ENCODE measurements at regions not wholly inside any gene's neighbourhood (a gene's known extent, or its start where the extent isn't known, plus 50 kb on each side); places are given as distances from the start of the nearest gene placed in this dataset.
A peak's percentile ranks its signal among the peaks of the same experiment; 100 is the strongest.
"Not testable (repeated sequence)": the region's sequence is repeated elsewhere in the genome, so short reads cannot be mapped to it uniquely, and the experiment has no call there.

DNA sequence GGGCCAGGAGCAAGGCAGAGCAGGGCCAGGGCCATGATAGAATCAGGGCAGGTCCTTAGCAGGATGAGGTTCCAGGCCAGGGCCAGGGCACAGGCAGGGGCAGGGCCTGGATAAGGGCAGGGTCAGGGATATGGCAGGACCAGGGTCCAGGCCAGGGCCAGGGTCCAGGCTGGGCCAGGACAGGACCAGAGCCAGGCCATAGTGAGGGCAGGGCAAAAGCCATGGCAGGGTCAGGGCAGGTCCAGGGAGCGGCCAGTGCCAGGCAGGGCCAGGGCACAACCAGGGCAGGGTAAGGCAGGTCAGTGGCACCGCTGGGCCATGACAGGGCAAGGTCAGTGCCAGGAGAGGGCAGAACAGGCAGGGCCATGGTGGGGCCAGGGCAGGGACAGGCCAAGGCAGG is 152.2 kb downstream of the LIPI start:
- DNase-seq (ENCODE audit: low spot score) (no peak), ATAC-seq (ENCODE audit: low read depth) (no peak)
- peak overlapping the region; percentile 20 for H3K27ac ChIP-seq (ENCODE audit: poor library complexity, severe bottlenecking)
- TF ChIP-seq, protein P1, sequence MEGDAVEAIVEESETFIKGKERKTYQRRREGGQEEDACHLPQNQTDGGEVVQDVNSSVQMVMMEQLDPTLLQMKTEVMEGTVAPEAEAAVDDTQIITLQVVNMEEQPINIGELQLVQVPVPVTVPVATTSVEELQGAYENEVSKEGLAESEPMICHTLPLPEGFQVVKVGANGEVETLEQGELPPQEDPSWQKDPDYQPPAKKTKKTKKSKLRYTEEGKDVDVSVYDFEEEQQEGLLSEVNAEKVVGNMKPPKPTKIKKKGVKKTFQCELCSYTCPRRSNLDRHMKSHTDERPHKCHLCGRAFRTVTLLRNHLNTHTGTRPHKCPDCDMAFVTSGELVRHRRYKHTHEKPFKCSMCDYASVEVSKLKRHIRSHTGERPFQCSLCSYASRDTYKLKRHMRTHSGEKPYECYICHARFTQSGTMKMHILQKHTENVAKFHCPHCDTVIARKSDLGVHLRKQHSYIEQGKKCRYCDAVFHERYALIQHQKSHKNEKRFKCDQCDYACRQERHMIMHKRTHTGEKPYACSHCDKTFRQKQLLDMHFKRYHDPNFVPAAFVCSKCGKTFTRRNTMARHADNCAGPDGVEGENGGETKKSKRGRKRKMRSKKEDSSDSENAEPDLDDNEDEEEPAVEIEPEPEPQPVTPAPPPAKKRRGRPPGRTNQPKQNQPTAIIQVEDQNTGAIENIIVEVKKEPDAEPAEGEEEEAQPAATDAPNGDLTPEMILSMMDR (IDR thresholded peaks at IDR 0.05; ENCODE audit: poor library complexity, severe bottlenecking): no peak
- no peaks in the 10 kb centered on the region for H3K4me1 ChIP-seq (ENCODE audit: insufficient read depth, poor library complexity, severe bottlenecking)
- H3K36me3 ChIP-seq (ENCODE audit: low read depth): no peaks in the 10 kb centered on the region
- H3K9me3 ChIP-seq (ENCODE audit: severe bottlenecking): no peaks in the 10 kb centered on the region
- H3K27me3 ChIP-seq (ENCODE audit: insufficient read depth, poor library complexity, severe bottlenecking): no peaks in the 10 kb centered on the region
- H3K4me3 ChIP-seq (ENCODE audit: severe bottlenecking): no peak overlapping the region

DNA sequence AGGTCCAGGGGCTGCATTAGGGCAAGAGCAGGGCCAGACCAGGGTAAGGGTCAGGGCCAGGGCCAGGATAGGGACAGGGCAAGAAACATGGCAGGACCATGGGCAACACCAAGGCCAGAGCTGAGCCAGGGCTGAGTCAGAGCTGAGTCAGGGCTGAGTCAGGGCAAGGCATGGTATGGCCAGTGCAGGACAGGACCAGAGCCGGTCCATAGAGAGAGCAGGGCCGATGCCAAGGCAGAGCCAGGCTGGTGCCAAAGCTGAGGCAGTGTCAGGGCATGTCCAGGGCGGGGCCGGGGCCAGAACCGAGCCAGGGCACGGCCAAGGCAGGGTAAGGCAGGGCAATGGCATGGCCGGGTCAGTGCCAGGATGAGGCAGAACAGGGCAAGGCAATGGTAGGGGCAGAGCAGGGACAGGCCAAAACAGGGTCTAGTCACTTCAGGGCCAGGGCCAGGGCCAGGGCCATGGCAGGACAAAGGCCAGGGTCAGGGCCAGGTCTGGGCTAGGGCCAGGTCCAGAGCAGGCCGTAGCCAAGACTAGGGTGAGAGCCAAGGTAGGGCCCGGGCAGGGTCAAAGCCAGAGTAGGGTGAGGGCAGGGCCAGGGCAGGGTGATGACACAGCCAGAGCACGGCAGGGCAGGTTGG is 152.8 kb downstream of the LIPI start:
- H3K4me1 ChIP-seq (ENCODE audit: insufficient read depth, poor library complexity, severe bottlenecking); H3K9me3 ChIP-seq (ENCODE audit: severe bottlenecking); DNase-seq (ENCODE audit: low spot score); H3K4me3 ChIP-seq (ENCODE audit: severe bottlenecking); H3K27me3 ChIP-seq (ENCODE audit: insufficient read depth, poor library complexity, severe bottlenecking); H3K36me3 ChIP-seq (ENCODE audit: low read depth): not testable (repeated sequence)
- H3K27ac ChIP-seq (ENCODE audit: poor library complexity, severe bottlenecking): peak overlapping the region; percentile 20
- peak; percentile 86 for ATAC-seq (ENCODE audit: low read depth)

DNA sequence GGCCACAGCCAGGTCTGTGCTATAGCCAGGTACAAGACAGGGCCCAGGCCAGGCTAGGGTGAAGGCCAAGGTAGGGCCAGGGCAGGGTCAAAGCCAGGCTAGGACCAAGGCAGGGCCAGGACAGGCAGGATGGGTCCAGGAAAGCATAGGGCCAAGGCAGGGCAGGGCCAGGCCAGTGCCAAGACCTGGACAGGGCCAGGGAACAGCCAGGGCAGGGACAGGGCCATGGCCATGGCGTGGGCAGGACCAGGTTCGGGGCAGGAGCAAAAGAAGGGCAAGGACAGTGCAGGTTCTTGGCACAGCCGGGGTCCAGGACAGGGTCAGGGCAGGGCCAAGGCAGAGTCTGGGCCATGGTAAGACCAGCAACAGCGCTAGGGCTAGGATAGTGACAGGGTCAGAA is 153.4 kb downstream of the LIPI start:
- TF ChIP-seq, protein P1 (IDR thresholded peaks at IDR 0.05; ENCODE audit: poor library complexity, severe bottlenecking): no peak
- no peak for DNase-seq (ENCODE audit: low spot score)
- H3K9me3 ChIP-seq (ENCODE audit: severe bottlenecking): no peaks in the 10 kb centered on the region
- no peaks in the 10 kb centered on the region for H3K27me3 ChIP-seq (ENCODE audit: insufficient read depth, poor library complexity, severe bottlenecking)
- no peak overlapping the region for H3K4me3 ChIP-seq (ENCODE audit: severe bottlenecking)
- no peak for ATAC-seq (ENCODE audit: low read depth)
- H3K36me3 ChIP-seq (ENCODE audit: low read depth): no peaks in the 10 kb centered on the region
- H3K4me1 ChIP-seq (ENCODE audit: insufficient read depth, poor library complexity, severe bottlenecking): no peaks in the 10 kb centered on the region
- peak overlapping the region; percentile 20 for H3K27ac ChIP-seq (ENCODE audit: poor library complexity, severe bottlenecking)

DNA sequence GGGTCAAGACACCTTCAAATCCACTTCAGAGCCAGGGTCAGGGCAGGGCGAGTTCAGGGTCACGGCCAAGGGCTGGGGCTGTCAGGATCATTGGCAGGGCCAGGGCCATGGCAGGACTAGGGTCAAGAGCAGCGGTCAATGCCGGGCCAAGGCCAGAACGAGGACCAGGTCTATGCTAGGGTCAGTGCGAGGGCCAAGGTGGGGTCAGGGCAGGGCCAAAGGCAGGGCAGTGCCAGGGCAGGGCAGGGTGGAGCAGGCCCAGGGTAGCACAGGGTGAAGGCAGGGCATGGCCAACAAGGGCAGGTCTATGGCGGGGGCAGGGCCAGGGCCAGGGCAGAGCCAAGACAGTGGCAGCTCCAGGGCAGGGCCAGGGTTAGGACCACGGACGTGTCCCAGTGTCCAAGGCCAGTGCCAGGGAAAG is 154.0 kb downstream of the LIPI start:
- TF ChIP-seq, protein P1 (IDR thresholded peaks at IDR 0.05; ENCODE audit: poor library complexity, severe bottlenecking): no peak

DNA sequence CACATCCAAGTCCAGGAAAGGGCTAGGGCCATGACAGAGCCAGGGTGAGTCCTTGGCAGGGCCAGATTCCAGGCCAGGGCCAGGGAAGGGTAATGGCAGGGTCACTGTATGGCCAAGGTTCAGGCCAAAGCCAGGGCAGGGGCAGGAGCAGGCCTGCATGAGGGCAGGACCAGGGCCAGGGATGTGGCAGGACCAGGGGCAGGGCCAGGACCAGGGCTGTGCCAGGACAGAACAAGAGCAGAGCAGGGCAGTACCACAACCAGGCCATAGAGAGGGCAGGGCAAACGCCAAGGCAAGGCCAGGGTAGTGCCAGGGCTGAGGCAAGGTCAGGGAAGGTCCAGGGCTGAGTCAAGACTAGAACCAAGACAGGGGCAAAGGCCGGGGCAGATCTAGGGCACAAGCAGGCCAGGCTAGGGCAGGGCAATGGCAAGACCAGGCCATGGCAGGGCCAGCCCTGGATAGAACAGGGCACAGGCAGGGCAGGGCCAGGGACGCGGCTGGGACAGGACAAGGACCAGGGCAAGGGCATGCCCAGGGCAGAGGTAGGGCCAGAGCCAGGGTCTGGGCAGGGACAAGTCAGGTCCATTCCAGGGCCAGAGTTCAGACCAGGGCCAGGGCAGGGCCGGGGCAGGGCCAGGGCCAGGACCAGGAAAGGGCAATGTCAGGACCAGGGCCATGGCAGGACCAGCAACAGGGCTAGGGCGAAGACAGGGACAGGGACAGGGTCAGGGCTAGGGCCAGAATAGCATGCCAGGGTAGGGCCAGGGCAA is 154.8 kb downstream of the LIPI start:
- H3K4me3 ChIP-seq (ENCODE audit: severe bottlenecking); H3K27ac ChIP-seq (ENCODE audit: poor library complexity, severe bottlenecking); H3K9me3 ChIP-seq (ENCODE audit: severe bottlenecking); H3K36me3 ChIP-seq (ENCODE audit: low read depth); DNase-seq (ENCODE audit: low spot score); H3K4me1 ChIP-seq (ENCODE audit: insufficient read depth, poor library complexity, severe bottlenecking); H3K27me3 ChIP-seq (ENCODE audit: insufficient read depth, poor library complexity, severe bottlenecking); ATAC-seq (ENCODE audit: low read depth): not testable (repeated sequence)

More for the DNA sequence above, 154.0 kb downstream of the LIPI start:
- ATAC-seq (ENCODE audit: low read depth) (no peak), DNase-seq (ENCODE audit: low spot score) (no peak)
- H3K27ac ChIP-seq (ENCODE audit: poor library complexity, severe bottlenecking): no peak overlapping the region
- no peaks in the 10 kb centered on the region for H3K27me3 ChIP-seq (ENCODE audit: insufficient read depth, poor library complexity, severe bottlenecking)
- no peaks in the 10 kb centered on the region for H3K4me1 ChIP-seq (ENCODE audit: insufficient read depth, poor library complexity, severe bottlenecking)
- H3K4me3 ChIP-seq (ENCODE audit: severe bottlenecking): no peak overlapping the region
- H3K36me3 ChIP-seq (ENCODE audit: low read depth): no peaks in the 10 kb centered on the region
- H3K9me3 ChIP-seq (ENCODE audit: severe bottlenecking): no peaks in the 10 kb centered on the region

DNA sequence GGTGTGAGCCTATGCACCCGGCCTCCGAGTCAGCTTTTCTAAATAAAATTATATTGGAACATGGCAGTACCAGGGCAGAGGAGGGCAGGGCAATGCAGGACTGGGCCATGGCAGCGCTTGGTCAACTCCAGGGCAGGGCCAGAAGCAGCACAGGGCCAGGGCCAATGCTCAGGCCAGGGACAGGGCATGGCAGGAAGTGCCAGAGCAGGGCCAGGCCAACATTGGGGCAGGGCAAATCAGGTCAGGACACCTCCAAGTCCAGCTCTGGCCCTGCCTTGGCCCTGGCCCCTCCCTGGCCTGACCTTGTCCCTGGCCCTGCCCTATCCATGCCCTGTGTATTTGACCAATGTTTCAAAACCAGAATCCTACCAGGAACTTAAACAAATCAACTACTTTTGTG is 156.1 kb downstream of the LIPI start:
- no peaks in the 10 kb centered on the region for H3K4me1 ChIP-seq (ENCODE audit: insufficient read depth, poor library complexity, severe bottlenecking)

More for the DNA sequence above, 156.1 kb downstream of the LIPI start:
- ATAC-seq (ENCODE audit: low read depth) (no peak), DNase-seq (ENCODE audit: low spot score) (no peak)
- TF ChIP-seq, protein P1 (IDR thresholded peaks at IDR 0.05; ENCODE audit: poor library complexity, severe bottlenecking): no peak
- Histone ChIP-seq H3K27ac (ENCODE audit: poor library complexity, severe bottlenecking) (no peak overlapping the region), H3K36me3 (ENCODE audit: low read depth) (no peaks in the 10 kb centered on the region), H3K9me3 (ENCODE audit: severe bottlenecking) (no peaks in the 10 kb centered on the region), H3K4me3 (ENCODE audit: severe bottlenecking) (no peak overlapping the region), H3K27me3 (ENCODE audit: insufficient read depth, poor library complexity, severe bottlenecking) (no peaks in the 10 kb centered on the region)

All from RWPE2 (cell line).